HG02759 (cell line): ENCODE measurements at regions not wholly inside any gene's neighbourhood (a gene's known extent, or its start where the extent isn't known, plus 50 kb on each side); places are given as distances from the start of the nearest gene placed in this dataset.
"Not testable (repeated sequence)": the region's sequence is repeated elsewhere in the genome, so short reads cannot be mapped to it uniquely, and the experiment has no call there.

ENCODE experiments used
- ATAC-seq: cut with Tn5 transposase; IDR thresholded peaks from one replicate; pipeline ENCODE4 v1.9.1; 2021; ENCODE audit warnings: mild to moderate bottlenecking, moderate library complexity; ENCODE audit not compliant: unreplicated experiment

DNA sequence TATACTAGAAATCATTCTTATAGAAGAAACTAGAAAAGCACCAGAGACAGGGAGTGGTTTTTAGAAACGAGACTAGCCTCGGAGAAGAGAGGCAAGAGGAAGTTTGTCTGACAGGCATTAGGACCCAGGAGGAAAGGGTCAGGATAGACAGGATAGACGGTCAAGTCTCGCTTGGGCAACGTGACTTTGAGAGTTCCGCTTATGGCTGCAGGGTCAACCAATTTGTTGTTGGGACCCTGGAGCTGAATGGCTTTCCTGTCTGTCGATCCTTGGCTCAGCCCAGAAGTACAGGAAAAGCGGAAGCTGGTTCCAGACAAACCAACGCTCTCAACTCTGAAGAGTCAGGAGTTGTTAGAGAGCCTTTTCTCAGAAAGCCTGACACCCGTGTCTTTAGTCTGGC lies 191.2 kb downstream of the FZD1 start:
- no peak for ATAC-seq

DNA sequence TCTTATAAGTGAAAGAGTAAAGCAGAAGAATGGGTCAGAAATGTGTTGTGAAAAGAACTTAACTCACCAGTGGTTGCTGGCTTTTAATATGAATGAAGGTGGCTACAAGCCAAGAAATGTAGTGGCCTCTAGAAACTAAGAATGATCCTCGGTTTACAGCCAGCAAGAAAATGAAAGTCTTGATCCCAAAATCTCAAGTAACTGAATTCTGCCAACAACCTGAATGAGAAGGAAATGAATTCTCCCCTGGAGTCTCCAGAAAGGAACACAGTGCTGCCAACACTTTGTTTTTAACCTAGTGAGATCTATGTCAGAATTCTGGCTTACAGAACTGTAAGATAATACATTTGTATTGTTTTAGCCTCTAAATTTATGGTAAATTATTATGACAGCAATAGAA lies 193.0 kb downstream of the FZD1 start:
- ATAC-seq, result no peak

DNA sequence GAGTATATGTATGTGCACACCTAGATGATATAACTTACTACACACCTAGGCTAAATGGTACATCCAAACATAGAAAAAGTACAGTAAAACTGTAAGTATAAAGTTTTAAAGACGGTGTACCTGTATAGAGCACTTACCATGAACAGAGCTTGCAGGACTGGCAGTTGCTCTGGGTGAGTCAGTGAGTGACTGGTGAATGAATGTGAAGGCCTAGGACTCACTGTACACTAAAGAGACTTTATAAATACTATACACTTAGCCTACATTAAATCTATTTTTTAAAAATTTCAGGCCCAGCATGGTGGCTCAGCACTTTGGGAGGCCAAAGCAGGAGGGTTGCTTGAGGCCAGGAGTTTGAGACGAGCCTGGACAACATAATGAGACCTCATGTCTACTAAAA lies 195.3 kb downstream of the FZD1 start:
- no peak for ATAC-seq

DNA sequence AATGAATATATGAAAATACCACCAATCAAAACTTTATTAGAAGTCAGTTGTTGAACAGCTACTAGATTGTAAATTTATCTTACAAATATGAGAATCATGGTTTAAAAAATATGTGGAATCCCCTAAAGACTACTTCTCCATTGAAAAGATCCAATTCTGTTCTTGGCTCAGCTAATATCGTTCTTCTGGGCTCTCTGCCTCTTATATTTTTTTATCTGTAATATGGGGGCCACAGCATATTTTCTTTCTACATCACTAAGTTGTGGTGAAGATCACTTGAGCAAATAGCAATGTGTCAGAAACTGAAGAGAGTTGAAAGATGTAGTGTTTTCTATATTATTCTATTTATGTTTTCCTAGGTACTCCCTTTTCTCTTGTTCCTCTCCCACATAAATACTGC lies 198.1 kb downstream of the FZD1 start:
- no peak for ATAC-seq

DNA sequence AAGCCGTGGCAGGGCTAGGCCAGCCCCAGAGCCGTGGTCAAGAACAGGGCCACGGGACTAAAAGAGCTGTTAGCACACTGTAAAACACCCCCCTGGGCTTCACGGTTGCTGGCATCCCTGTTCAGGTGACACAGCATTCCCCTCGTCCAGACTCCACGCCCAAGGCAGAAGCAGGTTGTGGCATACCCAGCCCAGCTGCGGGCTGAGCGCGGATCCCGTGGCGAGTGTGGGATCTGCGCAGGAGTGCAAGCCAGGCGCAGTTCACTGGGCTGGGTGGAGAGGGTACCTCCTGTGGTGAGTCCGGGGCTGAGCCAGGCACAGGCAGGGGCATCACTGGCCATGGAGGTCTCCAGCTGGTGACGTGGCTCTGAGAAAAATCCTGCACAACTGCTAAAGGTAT lies 199.1 kb downstream of the FZD1 start:
- ATAC-seq, result no peak

DNA sequence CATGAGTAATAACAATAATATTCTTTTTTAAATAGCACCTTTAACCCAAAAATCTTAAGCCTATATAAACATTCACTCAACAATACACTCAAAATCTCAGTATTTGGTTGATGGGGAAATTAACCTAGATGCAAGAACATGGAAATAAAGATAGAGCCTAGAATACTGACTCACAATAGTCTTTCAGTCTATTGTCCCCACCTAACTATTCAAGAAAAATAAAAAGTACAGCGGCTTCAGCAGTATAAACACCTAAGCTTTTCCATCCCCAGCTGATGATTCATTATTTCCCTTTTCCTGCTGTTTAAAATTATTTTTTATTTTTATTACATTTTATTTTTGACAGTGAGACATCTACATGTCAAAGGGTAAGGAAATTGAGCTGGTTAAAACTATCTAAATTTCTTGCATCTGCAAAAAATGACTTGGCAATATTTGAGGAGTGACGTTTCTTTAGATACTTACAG lies 201.4 kb downstream of the FZD1 start:
- no peak for ATAC-seq

DNA sequence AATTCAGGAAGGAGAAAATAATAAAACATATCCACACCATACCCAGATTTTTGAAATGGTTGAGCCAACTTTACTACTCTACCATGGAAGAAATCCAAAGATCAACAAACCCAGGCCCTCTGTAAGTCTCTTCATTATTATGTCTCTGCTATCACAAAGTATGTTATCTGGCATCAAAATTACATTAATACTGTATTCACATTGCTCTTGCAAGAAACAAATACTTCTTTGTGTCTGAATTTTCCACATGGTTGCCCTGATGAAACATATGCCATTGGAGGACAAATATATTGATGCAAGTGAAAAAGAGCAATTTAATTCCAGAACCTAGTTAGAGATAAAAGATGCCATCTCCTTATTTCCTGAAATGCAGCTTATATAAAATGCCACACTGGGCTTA lies 204.0 kb downstream of the FZD1 start:
- no peak for ATAC-seq

DNA sequence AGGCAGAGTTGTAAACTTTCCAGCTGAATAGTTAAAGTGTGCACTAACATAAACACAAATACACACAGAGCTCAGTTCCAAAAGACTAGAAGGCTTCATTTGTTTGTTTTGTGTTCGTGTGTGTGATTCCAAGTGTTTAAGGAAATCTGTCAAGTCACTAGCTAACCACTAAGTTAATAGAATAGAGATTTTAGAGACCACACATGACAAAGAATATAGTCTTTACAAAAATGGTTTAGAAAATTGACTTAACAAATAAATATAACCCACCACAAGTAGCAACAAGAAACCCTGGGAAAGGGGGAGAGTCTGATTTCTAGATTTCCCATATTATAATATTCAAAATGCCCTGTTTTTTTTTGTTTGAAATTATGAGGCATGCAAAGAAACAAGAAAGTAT lies 209.4 kb downstream of the FZD1 start:
- no peak for ATAC-seq

DNA sequence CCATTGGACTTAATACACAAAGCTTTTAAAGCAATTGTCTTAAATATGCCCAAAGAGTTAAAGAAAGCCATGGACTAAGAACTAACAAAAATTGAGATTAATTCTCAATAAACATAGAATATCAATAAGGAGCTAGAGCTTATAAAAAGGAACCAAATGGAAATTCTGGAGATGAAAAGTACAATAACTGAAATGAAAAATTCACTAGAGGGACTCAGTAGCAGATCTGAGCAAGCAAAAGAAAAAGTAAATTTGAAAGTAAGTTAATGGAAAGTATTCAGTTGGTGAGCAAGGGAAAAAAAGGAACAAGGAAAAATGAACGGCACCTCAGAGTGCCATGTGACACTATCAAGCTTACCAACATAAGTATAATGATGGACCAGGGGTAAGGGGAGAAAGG lies 209.8 kb downstream of the FZD1 start:
- no peak for ATAC-seq

DNA sequence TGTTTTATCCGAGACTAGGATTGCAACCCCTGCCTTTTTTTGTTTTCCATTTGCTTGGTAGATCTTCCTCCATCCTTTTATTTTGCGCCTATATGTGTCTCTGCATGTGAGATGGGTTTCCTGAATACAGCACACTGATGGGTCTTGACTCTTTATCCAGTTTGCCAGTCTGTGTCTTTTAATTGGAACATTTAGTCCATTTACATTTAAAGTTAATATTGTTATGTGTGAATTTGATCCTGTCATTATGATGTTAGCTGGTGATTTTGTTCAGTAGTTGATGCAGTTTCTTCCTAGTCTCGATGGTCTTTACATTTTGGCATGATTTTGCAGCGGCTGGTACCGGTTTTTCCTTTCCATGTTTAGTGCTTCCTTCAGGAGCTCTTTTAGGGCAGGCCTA lies 216.2 kb downstream of the FZD1 start:
- not testable (repeated sequence) for ATAC-seq

DNA sequence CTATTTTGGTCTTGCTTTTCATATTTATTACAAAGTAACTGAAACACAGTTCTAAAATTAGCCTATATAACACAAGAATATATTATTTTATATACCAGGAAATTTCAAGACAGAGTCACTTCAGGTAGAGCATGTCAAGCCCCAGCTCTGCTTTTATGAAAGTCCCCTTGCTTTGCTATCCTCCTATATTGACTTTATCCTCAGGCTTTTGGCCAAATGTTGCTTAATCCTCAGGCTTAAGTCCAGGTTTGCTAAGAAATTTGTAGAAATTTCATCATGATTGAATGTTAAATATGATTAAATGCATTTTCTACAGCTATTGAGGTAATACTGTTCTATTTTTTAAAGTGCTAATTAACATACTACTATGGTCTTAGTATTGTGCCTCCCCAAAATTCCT lies 227.6 kb downstream of the FZD1 start:
- ATAC-seq, result no peak

DNA sequence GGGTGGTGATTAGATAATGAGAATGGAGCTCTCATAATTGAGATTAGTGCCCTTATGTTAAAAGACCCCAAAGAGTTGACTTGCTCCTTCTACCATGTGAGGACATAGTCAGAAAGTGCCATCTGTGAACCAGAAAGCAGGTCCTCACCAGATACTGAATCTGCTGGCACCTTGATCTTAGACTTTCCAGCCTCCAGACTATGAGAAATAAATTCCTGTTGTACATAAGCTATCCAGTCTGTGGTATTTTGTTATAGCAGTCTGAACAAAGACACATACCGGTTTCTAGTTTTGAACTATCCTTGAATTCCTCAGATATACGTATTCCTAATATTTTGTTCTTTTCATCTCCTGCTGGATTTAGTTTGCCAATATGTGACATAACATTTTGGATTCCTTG lies 228.1 kb downstream of the FZD1 start:
- ATAC-seq, result no peak

DNA sequence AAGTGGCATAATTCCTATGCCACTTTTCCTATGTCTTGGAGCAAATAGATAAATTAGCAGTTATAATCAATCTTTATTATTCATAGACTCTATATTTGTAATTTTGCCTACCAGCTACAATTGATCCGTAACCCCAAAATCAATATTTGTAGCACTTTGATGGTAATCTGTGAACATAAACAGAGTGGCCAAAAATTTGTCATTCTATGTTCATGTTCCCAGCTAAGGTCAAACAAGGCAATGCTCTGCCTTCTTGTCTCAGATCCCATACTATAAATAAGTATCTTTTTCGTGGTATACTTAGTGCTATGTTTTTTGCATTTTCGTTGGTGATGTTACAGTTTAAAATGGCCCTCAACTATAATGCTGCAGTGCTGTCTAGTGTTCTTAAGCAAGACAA lies 228.5 kb downstream of the FZD1 start:
- ATAC-seq, result no peak

DNA sequence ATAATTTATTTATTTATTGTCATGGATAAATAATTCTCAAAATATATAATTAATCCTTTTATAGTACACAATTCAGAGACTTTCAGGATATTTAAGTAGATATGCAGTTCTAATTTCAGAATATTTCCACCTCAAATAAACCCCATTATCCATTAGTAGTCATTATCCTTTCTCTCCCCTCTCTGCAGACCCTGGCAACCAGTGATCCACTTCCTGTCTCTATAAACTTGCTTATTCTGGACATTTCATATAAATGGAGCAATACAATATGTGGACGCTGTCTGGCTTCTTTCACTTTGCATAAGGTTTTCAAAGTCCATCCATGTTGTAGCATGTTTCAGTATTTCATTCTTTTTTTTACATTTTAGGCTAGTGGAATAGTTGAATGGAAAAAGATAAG lies 230.2 kb downstream of the FZD1 start:
- ATAC-seq, result no peak

DNA sequence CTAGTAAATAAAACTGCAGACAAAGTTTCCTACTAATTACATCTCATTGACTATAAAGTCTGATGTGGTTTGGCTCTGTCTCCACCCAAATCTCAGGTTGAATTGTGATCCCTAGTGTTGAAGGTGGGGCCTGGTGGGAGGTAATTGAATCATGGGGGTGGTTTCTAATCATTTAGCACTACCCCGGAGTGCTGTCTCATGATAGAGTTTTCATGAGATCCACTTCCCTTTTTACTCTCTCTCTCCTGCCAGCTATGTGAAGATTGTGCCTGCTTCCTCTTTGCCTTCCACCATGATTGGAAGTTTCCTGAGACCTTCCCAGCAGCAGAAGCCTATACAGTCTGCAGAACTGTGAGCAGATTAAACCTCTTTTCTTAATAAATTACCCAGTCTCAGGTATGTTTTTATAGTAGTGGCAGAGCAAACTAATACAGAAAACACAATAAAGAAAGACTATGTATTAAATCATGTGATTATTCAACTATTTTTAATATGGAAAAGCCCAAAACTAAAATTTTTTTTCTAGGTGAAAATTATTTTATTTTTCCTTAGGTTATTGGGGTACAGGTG lies 232.1 kb downstream of the FZD1 start:
- ATAC-seq, result no peak

DNA sequence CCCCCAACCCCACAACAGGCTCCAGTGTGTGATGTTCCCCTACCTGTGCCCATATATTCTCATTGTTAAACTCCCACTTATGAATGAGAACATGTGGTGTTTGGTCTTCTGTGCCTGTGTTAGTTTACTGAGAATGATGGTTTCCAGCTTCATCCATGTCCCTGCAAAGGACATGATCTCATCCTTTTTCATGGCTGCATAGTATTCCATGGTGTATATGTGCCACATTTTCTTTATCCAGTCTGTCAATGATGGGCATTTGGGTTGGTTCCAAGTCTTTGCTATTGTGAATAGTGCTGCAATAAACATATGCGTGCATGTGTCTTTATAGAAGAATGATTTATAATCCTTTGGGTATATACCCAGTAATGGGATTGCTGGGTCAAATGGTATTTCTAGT lies 233.0 kb downstream of the FZD1 start:
- ATAC-seq, result not testable (repeated sequence)

DNA sequence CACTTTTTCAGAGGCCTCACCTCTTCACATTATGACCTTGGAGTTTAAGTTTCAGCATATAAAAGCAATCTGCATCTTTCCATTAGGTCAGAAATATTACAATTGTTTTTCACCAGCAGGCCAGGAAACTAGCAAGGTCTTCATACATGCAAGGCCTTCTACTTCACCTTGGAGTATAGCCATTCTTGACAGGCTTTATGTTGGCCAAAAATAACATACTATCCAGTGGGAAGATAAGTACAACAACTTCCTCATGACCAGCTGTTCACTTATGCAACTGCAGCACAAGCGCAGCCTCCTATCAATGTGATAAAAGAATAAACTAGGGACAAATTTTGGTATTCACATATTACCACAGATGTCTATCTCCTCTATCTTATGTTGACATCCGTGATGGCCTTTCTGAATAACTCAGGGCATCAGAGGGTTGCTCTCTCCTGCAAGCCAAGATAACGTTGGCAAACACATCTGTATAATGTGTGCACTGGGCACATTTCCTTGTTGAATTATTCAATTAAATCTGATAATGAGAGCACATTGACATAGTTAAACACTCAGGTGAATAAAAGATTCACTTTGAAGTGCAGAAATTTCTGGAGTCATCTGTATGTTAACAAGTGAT lies 239.8 kb downstream of the FZD1 start:
- ATAC-seq, result no peak

DNA sequence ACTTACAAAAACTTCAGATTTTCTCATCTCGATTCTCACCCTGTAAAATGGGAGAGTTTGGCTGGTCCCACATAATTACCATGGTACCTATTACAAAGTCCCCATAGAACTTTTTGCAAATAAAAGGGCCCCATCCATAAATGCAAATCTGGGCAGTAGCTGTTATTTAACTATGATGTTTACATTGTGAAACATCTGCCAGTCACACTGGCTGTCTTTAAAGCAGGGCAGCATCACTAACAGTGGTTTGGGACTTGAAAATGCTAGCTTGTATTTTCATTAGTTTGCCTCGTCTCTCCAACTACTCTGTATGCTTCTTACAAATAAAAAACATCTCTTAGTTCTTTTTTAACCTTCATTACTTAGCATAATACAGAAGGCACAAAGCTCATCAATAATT lies 240.7 kb downstream of the FZD1 start:
- no peak for ATAC-seq

DNA sequence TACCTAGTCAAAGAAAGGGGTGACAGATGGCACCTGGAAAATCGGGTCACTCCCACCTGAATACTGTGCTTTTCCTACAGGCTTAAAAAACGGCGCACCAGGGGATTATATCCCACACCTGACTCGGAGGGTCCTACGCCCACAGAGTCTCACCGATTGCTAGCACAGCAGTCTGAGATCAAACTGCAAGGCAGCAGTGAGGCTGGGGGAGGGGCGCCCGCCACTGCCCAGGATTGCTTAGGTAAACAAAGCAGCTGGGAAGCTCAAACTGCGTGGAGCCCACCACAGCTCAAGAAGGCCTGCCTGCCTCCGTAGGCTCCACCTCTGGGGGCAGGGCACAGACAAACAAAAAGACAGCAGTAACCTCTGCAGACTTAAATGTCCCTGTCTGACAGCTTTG lies 242.7 kb downstream of the FZD1 start:
- ATAC-seq, result not testable (repeated sequence)

DNA sequence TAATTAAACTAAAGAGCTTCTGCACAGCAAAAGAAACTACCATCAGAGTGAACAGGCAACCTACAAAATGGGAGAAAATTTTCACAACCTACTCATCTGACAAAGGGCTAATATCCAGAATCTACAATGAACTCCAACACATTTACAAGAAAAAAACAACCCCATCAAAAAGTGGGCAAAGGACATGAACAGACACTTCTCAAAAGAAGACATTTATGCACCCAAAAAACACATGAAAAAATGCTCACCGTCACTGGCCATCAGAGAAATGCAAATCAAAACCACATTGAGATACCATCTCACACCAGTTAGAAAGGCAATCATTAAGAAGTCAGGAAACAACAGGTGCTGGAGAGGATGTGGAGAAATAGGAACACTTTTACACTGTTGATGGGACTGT lies 247.6 kb downstream of the FZD1 start:
- not testable (repeated sequence) for ATAC-seq

DNA sequence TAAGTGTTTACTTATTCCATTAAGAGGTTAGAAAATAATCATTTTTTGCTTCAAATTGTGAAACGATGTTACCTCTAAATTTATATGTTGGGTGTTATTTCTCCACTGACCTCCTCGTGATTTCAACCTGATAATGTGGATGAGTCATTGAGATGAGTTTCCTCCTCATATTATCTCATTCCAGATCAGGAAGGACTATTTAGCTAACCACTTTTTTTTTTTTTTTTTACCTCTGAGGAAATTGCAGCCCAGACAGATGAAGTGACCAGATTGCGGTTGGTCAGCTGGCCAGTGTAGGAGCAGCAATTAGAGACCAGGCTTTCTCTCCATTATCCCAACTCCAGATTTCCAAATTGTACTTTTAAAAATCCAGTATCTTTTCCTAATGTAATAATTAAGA lies 248.7 kb downstream of the FZD1 start:
- ATAC-seq, result no peak

DNA sequence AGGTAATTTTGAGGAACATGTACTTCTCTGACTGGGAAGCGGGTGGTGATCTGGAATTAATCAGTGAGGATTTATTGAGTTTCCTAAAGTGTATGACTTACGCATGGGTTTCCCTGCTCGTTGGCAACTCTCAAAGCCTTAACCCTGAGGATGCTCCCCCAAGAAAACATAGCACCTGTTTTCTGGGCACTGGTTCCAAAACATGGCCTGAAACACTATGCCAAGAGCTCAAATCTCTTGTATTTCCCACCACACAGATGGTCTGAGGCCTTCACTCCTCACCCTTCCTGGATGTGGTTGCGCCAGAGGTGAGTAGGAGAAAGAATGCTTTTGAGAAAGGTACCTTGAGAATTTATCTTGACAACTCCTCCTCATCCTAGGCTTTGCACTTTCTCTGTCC lies 250.4 kb downstream of the FZD1 start:
- ATAC-seq, result no peak

DNA sequence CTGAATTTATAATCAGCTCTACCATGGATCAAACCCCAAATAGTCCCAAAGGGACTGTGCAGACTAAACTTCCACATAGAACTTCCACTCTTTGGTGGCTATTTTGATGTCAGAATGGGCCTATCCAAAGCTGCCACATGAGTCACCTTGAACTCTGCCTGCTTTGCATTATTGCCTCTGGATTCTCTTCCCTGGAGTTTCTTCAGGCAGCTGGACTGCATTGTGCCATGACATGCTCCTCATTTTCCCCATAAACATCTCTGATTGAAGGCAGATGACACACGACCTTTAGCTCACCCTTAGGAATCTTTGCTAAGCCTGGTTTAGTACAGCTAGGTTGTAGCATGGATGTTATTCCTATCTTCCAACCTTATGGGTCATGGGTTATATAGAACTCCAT lies 251.7 kb downstream of the FZD1 start:
- ATAC-seq, result no peak
